ENCODE measurements at regions not wholly inside any gene's neighbourhood (a gene's known extent, or its start where the extent isn't known, plus 50 kb on each side); places are given as distances from the start of the nearest gene placed in this dataset.

GRCh38 chr6:45791211-45792168, 224.2 kb downstream of the CLIC5 start:
- Histone ChIP-seq H3K4me1 (ENCODE audit: control insufficient read depth in 1 of 2, insufficient read depth in 2 of 2, low read length in 2 of 2) (no peaks in the 10 kb centered on the region), H3K4me3 (replicated peaks in 1 of 3; ENCODE audit: low read depth in 2 of 3, low read length in 3 of 3) (no peak overlapping the region), H3K9me3 (replicated peaks in 1 of 2; ENCODE audit: control insufficient read depth in 1 of 2, insufficient read depth in 1 of 2, low read length in 2 of 2) (no peaks in the 10 kb centered on the region), H3K9ac (ENCODE audit: insufficient read depth, low read length, poor library complexity, severe bottlenecking) (no peak overlapping the region), H3K4me2 (replicated peaks; ENCODE audit: extremely low read depth, low read length, poor library complexity, severe bottlenecking) (no peak overlapping the region), H3K27me3 (ENCODE audit: control insufficient read depth in 2 of 2, insufficient read depth in 2 of 2, low read length in 2 of 2) (no peaks in the 10 kb centered on the region), H3K79me2 (ENCODE audit: insufficient read depth, low read length) (no peaks in the 10 kb centered on the region), H4K20me1 (ENCODE audit: insufficient read depth, low read length) (no peaks in the 10 kb centered on the region), H3K27ac (ENCODE audit: low read depth in 1 of 2, low read length in 2 of 2) (no peak overlapping the region), H3K36me3 (replicated peaks in 1 of 2; ENCODE audit: control insufficient read depth in 1 of 2, insufficient read depth in 2 of 2, low read length in 2 of 2) (no peaks in the 10 kb centered on the region), H2AFZ (ENCODE audit: insufficient read depth, low read depth, low read length, poor library complexity, severe bottlenecking) (no peak overlapping the region)
- peaks cover 0 to 2% (median 0%) of the 10 kb centered on the region in 7 donors for H3K9me3 Mint-ChIP-seq
- peaks cover 0 to 2% (median 0%) of the 10 kb centered on the region in 3 donors for H3K27me3 Mint-ChIP-seq (ENCODE audit: low read depth in 3 of 3)
- no peak for DNase-seq
- H3K4me1 Mint-ChIP-seq, result no peaks in the 10 kb centered on the region
- no peak overlapping the region for H3K27ac Mint-ChIP-seq
- no peak for TF ChIP-seq CTCF (IDR thresholded peaks at IDR 0.05)
- 86% methylated on average over 1 of the region's 4 CpGs for WGBS (ENCODE audit: insufficient coverage)
- H3K36me3 Mint-ChIP-seq, result no peaks in the 10 kb centered on the region
- intact Hi-C loops (cut with micrococcal nuclease), result no loop called here
- no peak overlapping the region for H3K4me3 Mint-ChIP-seq

GRCh38 chr6:45789238-45789637, 226.4 kb downstream of the CLIC5 start:
- Histone ChIP-seq H3K9me3 (replicated peaks in 1 of 2; ENCODE audit: control insufficient read depth in 1 of 2, insufficient read depth in 1 of 2, low read length in 2 of 2) (no peaks in the 10 kb centered on the region), H3K79me2 (ENCODE audit: insufficient read depth, low read length) (no peaks in the 10 kb centered on the region), H3K27me3 (ENCODE audit: control insufficient read depth in 2 of 2, insufficient read depth in 2 of 2, low read length in 2 of 2) (no peaks in the 10 kb centered on the region), H3K4me3 (replicated peaks in 1 of 3; ENCODE audit: low read depth in 2 of 3, low read length in 3 of 3) (no peak overlapping the region), H3K4me1 (ENCODE audit: control insufficient read depth in 1 of 2, insufficient read depth in 2 of 2, low read length in 2 of 2) (no peaks in the 10 kb centered on the region), H3K36me3 (replicated peaks in 1 of 2; ENCODE audit: control insufficient read depth in 1 of 2, insufficient read depth in 2 of 2, low read length in 2 of 2) (no peaks in the 10 kb centered on the region), H2AFZ (ENCODE audit: insufficient read depth, low read depth, low read length, poor library complexity, severe bottlenecking) (no peak overlapping the region), H3K27ac (ENCODE audit: low read depth in 1 of 2, low read length in 2 of 2) (no peak overlapping the region), H3K9ac (ENCODE audit: insufficient read depth, low read length, poor library complexity, severe bottlenecking) (no peak overlapping the region), H4K20me1 (ENCODE audit: insufficient read depth, low read length) (no peaks in the 10 kb centered on the region), H3K4me2 (replicated peaks; ENCODE audit: extremely low read depth, low read length, poor library complexity, severe bottlenecking) (no peak overlapping the region)
- Mint-ChIP-seq H3K4me1 (no peaks in the 10 kb centered on the region), H3K36me3 (no peaks in the 10 kb centered on the region), H3K4me3 (no peak overlapping the region), H3K27me3 (ENCODE audit: low read depth in 3 of 3) (peaks cover 0 to 2% (median 0%) of the 10 kb centered on the region in 3 donors), H3K27ac (no peak overlapping the region), H3K9me3 (peaks cover 0 to 2% (median 0%) of the 10 kb centered on the region in 7 donors)
- DNase-seq, result no peak
- TF ChIP-seq CTCF (IDR thresholded peaks at IDR 0.05), result no peak
- intact Hi-C loops (cut with micrococcal nuclease), result no loop called here
